Stimulated activated naive B cell treated with anti-CD40 and anti-IgM and Interleukin-4, amounts not matched to agents 10 μg/mL and 1 μg/mL and 100 μg/mL, for 72 hours (primary cell): ENCODE measurements at regions not wholly inside any gene's neighbourhood (a gene's known extent, or its start where the extent isn't known, plus 50 kb on each side); places are given as distances from the start of the nearest gene placed in this dataset.

Source experiments
- ATAC-seq, 2 donors: fragments of 150-1000 bp; cut with Tn5 transposase; replicated peaks; 2 replicates each; pipeline ENCODE4 v1.10.0; 2021; ENCODE audit warnings: moderate library complexity in 1 of 2
- DNase-seq: peaks from one replicate; pipeline ENCODE4 v3.0.0; 2021
- H3K27ac Mint-ChIP-seq: one replicate; pipeline ENCODE4 v1.8.0; 2022; ENCODE audit warnings: mild to moderate bottlenecking, mixed read lengths
- H3K27me3 Mint-ChIP-seq, 2 donors: one replicate each; pipeline ENCODE4 v1.8.0; 2022; ENCODE audit warnings: mixed read lengths in 2 of 2
- H3K36me3 Mint-ChIP-seq, 2 donors: one replicate each; pipeline ENCODE4 v1.8.0; 2022; ENCODE audit warnings: mixed read lengths in 2 of 2, mild to moderate bottlenecking in 1 of 2
- H3K4me1 Mint-ChIP-seq, 2 donors: one replicate each; pipeline ENCODE4 v1.8.0; 2022; ENCODE audit warnings: mixed read lengths in 2 of 2, mild to moderate bottlenecking in 1 of 2
- H3K4me3 Mint-ChIP-seq, 2 donors: one replicate each; pipeline ENCODE4 v1.8.0; 2022; ENCODE audit warnings: mild to moderate bottlenecking in 2 of 2, mixed read lengths in 2 of 2, moderate library complexity in 1 of 2
- H3K9me3 Mint-ChIP-seq, 2 donors: one replicate each; pipeline ENCODE4 v1.8.0; 2022; ENCODE audit warnings: mixed read lengths in 2 of 2, mild to moderate bottlenecking in 1 of 2

GRCh38 chr7:121525155-121525819 lies 129.2 kb upstream of the FAM3C start:
- peaks cover 0 to 5% of the 10 kb centered on the region in 2 donors for H3K27me3 Mint-ChIP-seq
- peaks cover 5 to 10% of the 10 kb centered on the region in 2 donors for H3K4me1 Mint-ChIP-seq
- no peaks in the 10 kb centered on the region for H3K9me3 Mint-ChIP-seq
- ATAC-seq = no peak
- no peaks in the 10 kb centered on the region for H3K36me3 Mint-ChIP-seq
- H3K27ac Mint-ChIP-seq = no peak overlapping the region
- DNase-seq = no peak
- H3K4me3 Mint-ChIP-seq = no peak overlapping the region

GRCh38 chr7:121521711-121522400 lies 125.7 kb upstream of the FAM3C start:
- H3K9me3 Mint-ChIP-seq = no peaks in the 10 kb centered on the region
- DNase-seq = no peak
- no peak overlapping the region for H3K4me3 Mint-ChIP-seq
- no peak for ATAC-seq
- peaks cover 0 to 3% of the 10 kb centered on the region in 2 donors for H3K36me3 Mint-ChIP-seq
- H3K27ac Mint-ChIP-seq = no peak overlapping the region
- peaks cover 12% of the 10 kb centered on the region in 2 donors for H3K4me1 Mint-ChIP-seq
- peaks cover 4 to 6% of the 10 kb centered on the region in 2 donors for H3K27me3 Mint-ChIP-seq

- Mint-ChIP-seq H3K27me3 (peaks cover 0 to 6% of the 10 kb centered on the region in 2 donors), H3K36me3 (peaks cover 0 to 3% of the 10 kb centered on the region in 2 donors), H3K9me3 (no peaks in the 10 kb centered on the region), H3K4me1 (peaks cover 12% of the 10 kb centered on the region in 2 donors), H3K4me3 (no peak overlapping the region), H3K27ac (no peak overlapping the region)
- DNase-seq (no peak), ATAC-seq (no peak)
Observed at GRCh38 chr7:121520911-121521310, 124.8 kb upstream of the FAM3C start.

- Mint-ChIP-seq H3K9me3 (no peaks in the 10 kb centered on the region), H3K27me3 (peaks cover 0 to 6% of the 10 kb centered on the region in 2 donors), H3K4me3 (no peak overlapping the region), H3K27ac (no peak overlapping the region), H3K36me3 (peaks cover 0 to 3% of the 10 kb centered on the region in 2 donors), H3K4me1 (peaks cover 12% of the 10 kb centered on the region in 2 donors)
- ATAC-seq = peak; percentile 44 to 97
- peak; percentile 20 for DNase-seq
Observed at GRCh38 chr7:121519548-121520521, 123.7 kb upstream of the FAM3C start.

- Mint-ChIP-seq H3K4me3 (no peak overlapping the region), H3K27ac (peak overlapping the region; percentile 20), H3K27me3 (peaks cover 0 to 6% of the 10 kb centered on the region in 2 donors), H3K4me1 (peaks cover 12% of the 10 kb centered on the region in 2 donors), H3K36me3 (peaks cover 0 to 3% of the 10 kb centered on the region in 2 donors), H3K9me3 (no peaks in the 10 kb centered on the region)
- DNase-seq (no peak), ATAC-seq (no peak)
Observed at GRCh38 chr7:121517591-121517990, 121.5 kb upstream of the FAM3C start.

GRCh38 chr7:121516821-121517220 lies 120.7 kb upstream of the FAM3C start:
- Mint-ChIP-seq H3K4me3 (no peak overlapping the region), H3K9me3 (no peaks in the 10 kb centered on the region), H3K27me3 (peaks cover 0 to 6% of the 10 kb centered on the region in 2 donors), H3K27ac (no peak overlapping the region), H3K36me3 (peaks cover 0 to 3% of the 10 kb centered on the region in 2 donors), H3K4me1 (peaks cover 12% of the 10 kb centered on the region in 2 donors)
- DNase-seq (no peak), ATAC-seq (no peak)

- H3K36me3 Mint-ChIP-seq = peaks cover 0 to 5% of the 10 kb centered on the region in 2 donors
- no peak for DNase-seq
- H3K27ac Mint-ChIP-seq = no peak overlapping the region
- no peak for ATAC-seq
- peaks cover 12% of the 10 kb centered on the region in 2 donors for H3K4me1 Mint-ChIP-seq
- H3K4me3 Mint-ChIP-seq = no peak overlapping the region
- H3K9me3 Mint-ChIP-seq = peaks cover 4 to 5% of the 10 kb centered on the region in 2 donors
- H3K27me3 Mint-ChIP-seq = peaks cover 0 to 6% of the 10 kb centered on the region in 2 donors
Observed at GRCh38 chr7:121515630-121516401, 119.7 kb upstream of the FAM3C start.

- Mint-ChIP-seq H3K4me3 (no peak overlapping the region), H3K9me3 (peaks cover 8% of the 10 kb centered on the region in 2 donors), H3K36me3 (peaks cover 1 to 7% of the 10 kb centered on the region in 2 donors), H3K27me3 (peaks cover 0 to 6% of the 10 kb centered on the region in 2 donors), H3K4me1 (peaks cover 10 to 12% of the 10 kb centered on the region in 2 donors), H3K27ac (no peak overlapping the region)
- ATAC-seq = no peak
- no peak for DNase-seq
Observed at GRCh38 chr7:121515229-121515628, 119.1 kb upstream of the FAM3C start.

GRCh38 chr7:121513105-121513504 lies 117.0 kb upstream of the FAM3C start:
- DNase-seq (no peak), ATAC-seq (no peak)
- Mint-ChIP-seq H3K27me3 (peaks cover 11 to 14% of the 10 kb centered on the region in 2 donors), H3K36me3 (peaks cover 4 to 7% of the 10 kb centered on the region in 2 donors), H3K4me3 (no peak overlapping the region), H3K9me3 (peaks cover 10 to 14% of the 10 kb centered on the region in 2 donors), H3K27ac (no peak overlapping the region), H3K4me1 (peaks cover 4 to 6% of the 10 kb centered on the region in 2 donors)

- Mint-ChIP-seq H3K4me3 (no peak overlapping the region), H3K27me3 (peaks cover 11 to 14% of the 10 kb centered on the region in 2 donors), H3K27ac (no peak overlapping the region), H3K9me3 (peaks cover 17 to 21% of the 10 kb centered on the region in 2 donors), H3K36me3 (peaks cover 4 to 13% of the 10 kb centered on the region in 2 donors), H3K4me1 (no peaks in the 10 kb centered on the region)
- no peak for ATAC-seq
- DNase-seq = no peak
Observed at GRCh38 chr7:121510858-121511482, 114.9 kb upstream of the FAM3C start.

- H3K27me3 Mint-ChIP-seq = peaks cover 11 to 14% of the 10 kb centered on the region in 2 donors
- no peak for DNase-seq
Observed at GRCh38 chr7:121510302-121510701, 114.2 kb upstream of the FAM3C start.

GRCh38 chr7:121505540-121506182 lies 109.6 kb upstream of the FAM3C start:
- Mint-ChIP-seq H3K36me3 (peaks cover 2 to 26% of the 10 kb centered on the region in 2 donors), H3K4me3 (no peak overlapping the region), H3K4me1 (peaks cover 0 to 3% of the 10 kb centered on the region in 2 donors), H3K27ac (peak overlapping the region; percentile 37), H3K9me3 (peaks cover 26% of the 10 kb centered on the region in 2 donors), H3K27me3 (peaks cover 11 to 14% of the 10 kb centered on the region in 2 donors)
- ATAC-seq = no peak
- DNase-seq = no peak

More at GRCh38 chr7:121510302-121510701, 114.2 kb upstream of the FAM3C start:
- Mint-ChIP-seq H3K4me1 (no peaks in the 10 kb centered on the region), H3K9me3 (peaks cover 24 to 26% of the 10 kb centered on the region in 2 donors), H3K36me3 (peaks cover 4 to 18% of the 10 kb centered on the region in 2 donors), H3K27ac (no peak overlapping the region), H3K4me3 (no peak overlapping the region)
- ATAC-seq = no peak
